ENCODE measurements at regions not wholly inside any gene's neighbourhood (a gene's known extent, or its start where the extent isn't known, plus 50 kb on each side); places are given as distances from the start of the nearest gene placed in this dataset.

- Histone ChIP-seq H3K27me3 (ENCODE audit: control insufficient read depth, low read length) (no peaks in the 10 kb centered on the region), H3K4me1 (ENCODE audit: control insufficient read depth, low read length) (no peaks in the 10 kb centered on the region), H3K79me2 (ENCODE audit: control insufficient read depth, low read length) (no peaks in the 10 kb centered on the region), H3K4me3 (ENCODE audit: low read length) (no peak overlapping the region), H4K20me1 (ENCODE audit: control insufficient read depth, insufficient read depth, low read depth, low read length) (no peaks in the 10 kb centered on the region), H3K4me2 (ENCODE audit: low read length) (no peak overlapping the region), H3K9me3 (ENCODE audit: control insufficient read depth, insufficient read depth, low read length) (no peaks in the 10 kb centered on the region), H3F3A (ENCODE audit: control insufficient read depth, insufficient read depth) (no peaks in the 10 kb centered on the region), H3K27ac (ENCODE audit: low read depth, low read length) (no peak overlapping the region), H3K9me2 (replicated peaks; ENCODE audit: control insufficient read depth, low read length) (no peaks in the 10 kb centered on the region), H3K36me3 (ENCODE audit: control insufficient read depth, low read length) (no peaks in the 10 kb centered on the region)
- TF ChIP-seq EZH2phosphoT487 (IDR thresholded peaks at IDR 0.05; ENCODE audit: borderline replicate concordance, low read length): no peak
- TF ChIP-seq, protein P1, sequence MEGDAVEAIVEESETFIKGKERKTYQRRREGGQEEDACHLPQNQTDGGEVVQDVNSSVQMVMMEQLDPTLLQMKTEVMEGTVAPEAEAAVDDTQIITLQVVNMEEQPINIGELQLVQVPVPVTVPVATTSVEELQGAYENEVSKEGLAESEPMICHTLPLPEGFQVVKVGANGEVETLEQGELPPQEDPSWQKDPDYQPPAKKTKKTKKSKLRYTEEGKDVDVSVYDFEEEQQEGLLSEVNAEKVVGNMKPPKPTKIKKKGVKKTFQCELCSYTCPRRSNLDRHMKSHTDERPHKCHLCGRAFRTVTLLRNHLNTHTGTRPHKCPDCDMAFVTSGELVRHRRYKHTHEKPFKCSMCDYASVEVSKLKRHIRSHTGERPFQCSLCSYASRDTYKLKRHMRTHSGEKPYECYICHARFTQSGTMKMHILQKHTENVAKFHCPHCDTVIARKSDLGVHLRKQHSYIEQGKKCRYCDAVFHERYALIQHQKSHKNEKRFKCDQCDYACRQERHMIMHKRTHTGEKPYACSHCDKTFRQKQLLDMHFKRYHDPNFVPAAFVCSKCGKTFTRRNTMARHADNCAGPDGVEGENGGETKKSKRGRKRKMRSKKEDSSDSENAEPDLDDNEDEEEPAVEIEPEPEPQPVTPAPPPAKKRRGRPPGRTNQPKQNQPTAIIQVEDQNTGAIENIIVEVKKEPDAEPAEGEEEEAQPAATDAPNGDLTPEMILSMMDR (IDR thresholded peaks at IDR 0.05; ENCODE audit: low read depth, low read length, poor library complexity, severe bottlenecking): no peak
Measured at GRCh38 chr10:33414841-33415240, 80.4 kb upstream of the NRP1 start.

GRCh38 chr10:33412653-33413361 lies 78.3 kb upstream of the NRP1 start:
- no peaks in the 10 kb centered on the region for H3K79me2 ChIP-seq (ENCODE audit: control insufficient read depth, low read length)
- no peaks in the 10 kb centered on the region for H3K27me3 ChIP-seq (ENCODE audit: control insufficient read depth, low read length)
- H4K20me1 ChIP-seq (ENCODE audit: control insufficient read depth, insufficient read depth, low read depth, low read length): no peaks in the 10 kb centered on the region
- H3K4me3 ChIP-seq (ENCODE audit: low read length): no peak overlapping the region
- H3F3A ChIP-seq (ENCODE audit: control insufficient read depth, insufficient read depth): no peaks in the 10 kb centered on the region
- H3K36me3 ChIP-seq (ENCODE audit: control insufficient read depth, low read length): no peaks in the 10 kb centered on the region
- no peaks in the 10 kb centered on the region for H3K4me1 ChIP-seq (ENCODE audit: control insufficient read depth, low read length)
- H3K4me2 ChIP-seq (ENCODE audit: low read length): no peak overlapping the region
- no peaks in the 10 kb centered on the region for H3K9me2 ChIP-seq (replicated peaks; ENCODE audit: control insufficient read depth, low read length)
- no peak overlapping the region for H3K27ac ChIP-seq (ENCODE audit: low read depth, low read length)
- TF ChIP-seq EZH2phosphoT487 (IDR thresholded peaks at IDR 0.05; ENCODE audit: borderline replicate concordance, low read length): no peak
- TF ChIP-seq, protein P1 (IDR thresholded peaks at IDR 0.05; ENCODE audit: low read depth, low read length, poor library complexity, severe bottlenecking): no peak
- H3K9me3 ChIP-seq (ENCODE audit: control insufficient read depth, insufficient read depth, low read length): no peaks in the 10 kb centered on the region

DNA sequence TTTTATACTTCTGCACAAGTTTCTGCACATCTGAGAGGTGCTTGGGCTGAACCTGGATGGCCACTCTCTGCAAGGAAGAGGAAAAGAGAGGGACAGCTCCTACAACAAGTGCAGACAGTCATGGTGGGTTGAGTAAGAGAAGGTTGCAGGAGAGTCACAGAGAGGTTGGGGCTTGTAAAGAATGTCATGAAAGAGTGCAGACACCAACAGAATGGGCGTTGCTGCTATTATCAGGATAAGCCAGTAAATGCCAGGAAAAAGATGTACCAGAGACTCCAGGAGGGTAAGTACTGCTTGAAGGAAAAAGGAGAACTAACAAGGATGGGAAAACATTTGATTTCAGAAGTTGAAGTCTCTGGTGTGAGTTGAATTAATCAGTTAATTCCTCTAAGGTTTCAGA lies 77.8 kb upstream of the NRP1 start:
- no peaks in the 10 kb centered on the region for H4K20me1 ChIP-seq (ENCODE audit: control insufficient read depth, insufficient read depth, low read depth, low read length)
- H3K27ac ChIP-seq (ENCODE audit: low read depth, low read length): no peak overlapping the region
- no peak overlapping the region for H3K4me3 ChIP-seq (ENCODE audit: low read length)
- no peaks in the 10 kb centered on the region for H3K4me1 ChIP-seq (ENCODE audit: control insufficient read depth, low read length)
- TF ChIP-seq, protein P1 (IDR thresholded peaks at IDR 0.05; ENCODE audit: low read depth, low read length, poor library complexity, severe bottlenecking): no peak
- TF ChIP-seq EZH2phosphoT487 (IDR thresholded peaks at IDR 0.05; ENCODE audit: borderline replicate concordance, low read length): no peak
- no peaks in the 10 kb centered on the region for H3K9me3 ChIP-seq (ENCODE audit: control insufficient read depth, insufficient read depth, low read length)
- H3K27me3 ChIP-seq (ENCODE audit: control insufficient read depth, low read length): no peaks in the 10 kb centered on the region
- no peaks in the 10 kb centered on the region for H3F3A ChIP-seq (ENCODE audit: control insufficient read depth, insufficient read depth)
- H3K79me2 ChIP-seq (ENCODE audit: control insufficient read depth, low read length): no peaks in the 10 kb centered on the region
- H3K4me2 ChIP-seq (ENCODE audit: low read length): no peak overlapping the region
- no peaks in the 10 kb centered on the region for H3K9me2 ChIP-seq (replicated peaks; ENCODE audit: control insufficient read depth, low read length)
- H3K36me3 ChIP-seq (ENCODE audit: control insufficient read depth, low read length): no peaks in the 10 kb centered on the region
